ENCODE measurements at regions not wholly inside any gene's neighbourhood (a gene's known extent, or its start where the extent isn't known, plus 50 kb on each side); places are given as distances from the start of the nearest gene placed in this dataset.

DNA sequence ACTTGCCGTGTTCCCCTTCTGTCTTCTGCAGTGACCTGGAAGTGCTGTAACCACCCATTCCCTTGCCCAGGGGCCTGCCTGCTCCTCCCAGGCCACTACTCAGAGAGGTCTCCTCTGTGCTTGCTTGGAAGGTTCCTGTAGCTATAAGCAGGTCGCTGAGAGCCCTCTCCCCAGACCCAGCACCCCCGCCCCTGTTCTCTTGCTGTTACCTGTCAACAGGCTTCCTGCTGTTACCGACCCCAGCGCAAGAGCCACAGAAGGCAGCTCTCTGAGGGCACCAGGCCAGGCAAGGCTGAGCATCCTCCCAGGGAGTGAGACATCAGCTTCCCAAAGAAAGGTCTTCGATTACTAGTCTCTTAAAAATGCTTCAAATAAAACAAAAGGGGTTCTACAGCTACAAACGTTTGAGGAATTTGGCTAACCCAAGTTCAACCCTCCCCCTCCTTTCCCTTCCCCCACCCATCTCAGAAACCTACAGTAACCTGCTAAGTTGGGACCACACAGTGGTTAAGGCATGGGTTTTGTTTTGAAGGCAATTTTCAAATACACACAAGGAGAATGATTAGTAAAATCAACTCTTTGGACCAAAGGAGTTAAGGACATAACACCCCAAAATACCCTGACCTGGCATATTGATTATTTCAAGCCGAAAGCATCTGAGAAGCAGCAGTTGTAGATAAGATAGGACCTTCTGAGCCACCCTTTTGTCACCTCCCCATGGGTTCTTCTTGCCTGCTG is 74.9 kb upstream of the MFGE8 start:
- no peak for TF ChIP-seq HDGF (IDR thresholded peaks at IDR 0.05; ENCODE audit: borderline replicate concordance)
- TF ChIP-seq FOXM1 (IDR thresholded peaks at IDR 0.05; ENCODE audit: borderline replicate concordance), result no peak
- no peak for TF ChIP-seq FOXA1 (IDR thresholded peaks at IDR 0.05)
- no peak for TF ChIP-seq SP1 (IDR thresholded peaks at IDR 0.05)
- no peak for TF ChIP-seq LEF1 (IDR thresholded peaks at IDR 0.05; ENCODE audit: borderline replicate concordance)
- no peak for TF ChIP-seq ARNT (IDR thresholded peaks at IDR 0.05)
- no peak for TF ChIP-seq SUZ12 (IDR thresholded peaks at IDR 0.05)
